ENCODE measurements at regions not wholly inside any gene's neighbourhood (a gene's known extent, or its start where the extent isn't known, plus 50 kb on each side); places are given as distances from the start of the nearest gene placed in this dataset.

DNA sequence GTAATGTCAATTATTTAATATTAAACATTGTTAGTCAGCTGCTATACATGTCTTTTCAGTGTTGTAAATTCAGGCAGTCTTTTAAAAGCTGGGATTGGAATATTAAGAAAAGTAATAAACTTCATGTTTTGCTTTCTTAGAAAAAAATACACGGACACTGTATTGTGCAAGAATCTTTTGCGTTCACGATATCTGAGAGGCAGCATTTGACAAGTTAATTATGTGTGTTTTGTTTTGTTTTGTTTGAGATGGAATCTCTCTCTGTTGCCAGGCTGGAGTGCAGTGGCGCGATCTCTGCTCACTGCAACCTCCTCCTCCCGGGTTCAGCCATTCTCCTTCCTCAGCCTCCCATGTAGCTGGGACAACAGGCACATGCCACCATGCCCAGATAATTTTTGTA, 1661.3 kb downstream of the HACE1 start:
- no TSS peak for BruUV-seq (replicated peaks)
- no peak for FAIRE-seq
- intact Hi-C loops (cut with micrococcal nuclease): no loop called here

More for the DNA sequence above, 1661.3 kb downstream of the HACE1 start:
- Histone ChIP-seq H3K9ac (replicated peaks; ENCODE audit: extremely low read depth, insufficient read depth, low read length) (no peak overlapping the region), H3K4me1 (ENCODE audit: control insufficient read depth, extremely low read depth, insufficient read depth, low read length) (no peaks in the 10 kb centered on the region), H2AFZ (ENCODE audit: low read depth, low read length) (no peak overlapping the region), H3K9me3 (replicated peaks; ENCODE audit: control insufficient read depth, insufficient read depth, low read length) (no peaks in the 10 kb centered on the region), H3K9me1 (replicated peaks; ENCODE audit: control insufficient read depth, extremely low read depth, insufficient read depth, low read length) (no peaks in the 10 kb centered on the region), H3K4me3 (replicated peaks in 1 of 3; ENCODE audit: insufficient read depth in 1 of 3, low read depth in 1 of 3, low read length in 3 of 3) (no peak overlapping the region), H3K36me3 (ENCODE audit: control insufficient read depth in 2 of 2, extremely low read depth in 1 of 2, insufficient read depth in 2 of 2, low read length in 2 of 2) (no peaks in the 10 kb centered on the region), H3K27me3 (ENCODE audit: control insufficient read depth in 2 of 2, insufficient read depth in 2 of 2, low read length in 2 of 2) (no peaks in the 10 kb centered on the region), H3K79me2 (ENCODE audit: control insufficient read depth, insufficient read depth, low read length) (no peaks in the 10 kb centered on the region), H3K4me2 (ENCODE audit: insufficient read depth, low read length) (no peak overlapping the region), H3K27ac (ENCODE audit: insufficient read depth, low read depth, low read length) (no peak overlapping the region), H4K20me1 (replicated peaks; ENCODE audit: control insufficient read depth, extremely low read depth, insufficient read depth, low read length) (no peaks in the 10 kb centered on the region)
- TF ChIP-seq, protein P1, sequence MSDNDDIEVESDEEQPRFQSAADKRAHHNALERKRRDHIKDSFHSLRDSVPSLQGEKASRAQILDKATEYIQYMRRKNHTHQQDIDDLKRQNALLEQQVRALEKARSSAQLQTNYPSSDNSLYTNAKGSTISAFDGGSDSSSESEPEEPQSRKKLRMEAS (IDR thresholded peaks at IDR 0.05; ENCODE audit: insufficient read depth, insufficient read length): no peak
- no peak for TF ChIP-seq JUN (IDR thresholded peaks at IDR 0.05; ENCODE audit: borderline replicate concordance, insufficient read depth, insufficient read length, low read depth)
- TF ChIP-seq POLR2AphosphoS5 (IDR thresholded peaks at IDR 0.05; ENCODE audit: insufficient read depth, low read depth, low read length): no peak
- TF ChIP-seq FOS (IDR thresholded peaks at IDR 0.05; ENCODE audit: borderline replicate concordance, insufficient read depth, low read length): no peak
- no peak for TF ChIP-seq GATA2 (IDR thresholded peaks at IDR 0.05; ENCODE audit: insufficient read depth, insufficient read length, low read depth, low read length)
- TF ChIP-seq, protein P2, sequence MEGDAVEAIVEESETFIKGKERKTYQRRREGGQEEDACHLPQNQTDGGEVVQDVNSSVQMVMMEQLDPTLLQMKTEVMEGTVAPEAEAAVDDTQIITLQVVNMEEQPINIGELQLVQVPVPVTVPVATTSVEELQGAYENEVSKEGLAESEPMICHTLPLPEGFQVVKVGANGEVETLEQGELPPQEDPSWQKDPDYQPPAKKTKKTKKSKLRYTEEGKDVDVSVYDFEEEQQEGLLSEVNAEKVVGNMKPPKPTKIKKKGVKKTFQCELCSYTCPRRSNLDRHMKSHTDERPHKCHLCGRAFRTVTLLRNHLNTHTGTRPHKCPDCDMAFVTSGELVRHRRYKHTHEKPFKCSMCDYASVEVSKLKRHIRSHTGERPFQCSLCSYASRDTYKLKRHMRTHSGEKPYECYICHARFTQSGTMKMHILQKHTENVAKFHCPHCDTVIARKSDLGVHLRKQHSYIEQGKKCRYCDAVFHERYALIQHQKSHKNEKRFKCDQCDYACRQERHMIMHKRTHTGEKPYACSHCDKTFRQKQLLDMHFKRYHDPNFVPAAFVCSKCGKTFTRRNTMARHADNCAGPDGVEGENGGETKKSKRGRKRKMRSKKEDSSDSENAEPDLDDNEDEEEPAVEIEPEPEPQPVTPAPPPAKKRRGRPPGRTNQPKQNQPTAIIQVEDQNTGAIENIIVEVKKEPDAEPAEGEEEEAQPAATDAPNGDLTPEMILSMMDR (IDR thresholded peaks at IDR 0.05; ENCODE audit: extremely low read depth in 1 of 2, insufficient read depth in 1 of 2, low read depth in 1 of 2, low read length in 2 of 2): no peak
- no peak for TF ChIP-seq MYC (IDR thresholded peaks at IDR 0.05; ENCODE audit: low read depth, low read length)
- TF ChIP-seq EZH2 (IDR thresholded peaks at IDR 0.05; ENCODE audit: borderline replicate concordance, low read depth, low read length, severe bottlenecking): no peak
- no peak for TF ChIP-seq POLR2A (IDR thresholded peaks at IDR 0.05; ENCODE audit: low read depth, low read length)
- CTCF ChIA-PET: no interaction called here
- DNase-seq (ENCODE audit: low read depth, low spot score): no peak
- dilution Hi-C loops (cut with MboI; ENCODE audit: extremely low pct_ligation_motif_present, low sequenced_read_pairs): no loop called here
- POLR2A ChIA-PET: no interaction called here

All from endothelial cell of umbilical vein (primary cell).